GM12873 (cell line): ENCODE measurements at regions not wholly inside any gene's neighbourhood (a gene's known extent, or its start where the extent isn't known, plus 50 kb on each side); places are given as distances from the start of the nearest gene placed in this dataset.

Experiments
- TF ChIP-seq, protein P1 (sequence below): IDR thresholded peaks from 2 replicates; pipeline ENCODE4 v1.5.1; 2012; ENCODE audit warnings: low read depth, mild to moderate bottlenecking, moderate library complexity, low read length, control low read depth; ENCODE audit not compliant: insufficient read depth; ENCODE audit errors: missing control alignments

DNA sequence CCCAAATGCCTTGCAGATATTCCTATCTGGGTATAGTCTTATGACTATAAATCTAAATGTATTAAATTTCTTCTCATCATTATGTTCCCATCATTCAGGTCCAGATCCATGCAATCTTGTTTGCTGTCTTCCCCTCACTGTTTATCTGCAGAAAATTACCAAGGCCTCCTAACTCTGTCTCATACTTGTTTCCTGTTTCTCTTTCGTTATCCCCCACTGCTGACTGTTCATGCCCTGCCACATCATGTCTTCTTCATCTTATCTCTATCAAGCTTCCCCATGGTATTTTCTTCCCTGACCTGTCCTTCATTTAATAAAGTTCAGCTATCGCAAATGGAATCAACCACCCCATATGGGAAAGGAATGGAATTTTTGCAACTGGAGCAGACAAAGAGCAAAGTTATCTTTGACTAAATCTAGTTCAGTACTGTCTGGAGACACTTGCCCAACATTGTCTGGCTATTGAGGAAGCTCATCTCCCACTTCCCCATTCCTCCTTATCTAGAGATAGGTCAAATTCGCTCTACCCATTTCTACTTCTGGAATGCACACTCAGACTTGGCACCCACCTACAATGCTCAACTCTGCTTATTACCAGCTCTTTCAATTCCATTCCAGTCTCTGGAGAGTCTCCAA is 1358.1 kb downstream of the EFNB2 start:
- TF ChIP-seq, protein P1, sequence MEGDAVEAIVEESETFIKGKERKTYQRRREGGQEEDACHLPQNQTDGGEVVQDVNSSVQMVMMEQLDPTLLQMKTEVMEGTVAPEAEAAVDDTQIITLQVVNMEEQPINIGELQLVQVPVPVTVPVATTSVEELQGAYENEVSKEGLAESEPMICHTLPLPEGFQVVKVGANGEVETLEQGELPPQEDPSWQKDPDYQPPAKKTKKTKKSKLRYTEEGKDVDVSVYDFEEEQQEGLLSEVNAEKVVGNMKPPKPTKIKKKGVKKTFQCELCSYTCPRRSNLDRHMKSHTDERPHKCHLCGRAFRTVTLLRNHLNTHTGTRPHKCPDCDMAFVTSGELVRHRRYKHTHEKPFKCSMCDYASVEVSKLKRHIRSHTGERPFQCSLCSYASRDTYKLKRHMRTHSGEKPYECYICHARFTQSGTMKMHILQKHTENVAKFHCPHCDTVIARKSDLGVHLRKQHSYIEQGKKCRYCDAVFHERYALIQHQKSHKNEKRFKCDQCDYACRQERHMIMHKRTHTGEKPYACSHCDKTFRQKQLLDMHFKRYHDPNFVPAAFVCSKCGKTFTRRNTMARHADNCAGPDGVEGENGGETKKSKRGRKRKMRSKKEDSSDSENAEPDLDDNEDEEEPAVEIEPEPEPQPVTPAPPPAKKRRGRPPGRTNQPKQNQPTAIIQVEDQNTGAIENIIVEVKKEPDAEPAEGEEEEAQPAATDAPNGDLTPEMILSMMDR = no peak

DNA sequence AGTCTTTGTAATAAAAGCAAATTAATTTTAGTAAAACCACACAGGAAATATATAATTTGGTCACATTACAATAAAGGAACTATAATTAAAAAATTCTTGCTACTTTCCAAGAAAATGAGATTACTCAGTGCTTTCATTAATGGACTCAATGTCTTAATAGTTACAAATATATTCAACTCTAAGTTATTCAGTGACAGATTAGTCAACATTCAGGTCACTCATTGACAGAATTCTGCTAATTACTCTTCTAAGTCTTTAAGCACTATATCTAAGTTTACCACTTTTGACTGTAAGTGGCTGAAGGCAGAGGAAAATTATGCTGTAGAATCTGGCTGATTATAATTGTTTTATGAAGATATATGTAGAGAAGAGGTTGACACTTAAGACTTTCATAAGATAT is 1365.0 kb downstream of the EFNB2 start:
- TF ChIP-seq, protein P1 = no peak

DNA sequence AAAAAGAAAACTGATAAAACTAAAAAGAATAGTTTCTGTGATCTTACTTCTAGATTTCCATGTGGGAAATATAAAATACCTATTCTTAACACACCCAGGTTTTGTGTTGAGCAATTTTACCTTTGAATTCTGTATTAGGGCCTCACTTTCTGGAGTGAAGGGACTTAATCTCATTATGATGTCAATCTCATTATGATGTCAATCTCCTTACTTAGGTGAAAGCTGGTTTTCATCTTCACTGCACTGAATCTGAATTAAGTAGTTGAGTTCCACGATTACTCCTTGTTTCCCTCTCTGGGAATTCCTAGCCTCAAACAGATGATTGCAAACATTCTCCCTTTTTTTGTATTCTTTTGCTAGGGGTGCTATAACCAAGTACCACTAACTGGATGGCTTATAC is 1367.2 kb downstream of the EFNB2 start:
- TF ChIP-seq, protein P1 = no peak

DNA sequence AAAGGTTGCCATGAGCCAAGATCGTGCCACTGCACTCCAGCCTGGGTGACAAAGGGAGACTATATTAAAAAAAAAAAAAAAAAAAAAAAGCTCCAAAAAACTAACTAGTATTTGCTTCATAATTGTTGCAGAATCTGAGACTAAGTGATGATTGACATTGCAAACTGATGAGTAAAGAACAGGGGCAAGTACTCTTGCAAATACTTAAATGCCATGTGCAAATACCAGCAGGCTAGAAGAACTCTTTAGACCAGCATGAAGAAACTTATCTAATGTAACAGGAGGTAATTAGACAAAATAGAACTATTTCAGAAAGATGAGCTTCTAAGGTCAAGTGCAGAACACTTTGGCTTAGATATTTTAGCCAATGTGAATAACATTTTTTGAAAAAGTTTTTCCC is 1368.1 kb downstream of the EFNB2 start:
- TF ChIP-seq, protein P1 = no peak

DNA sequence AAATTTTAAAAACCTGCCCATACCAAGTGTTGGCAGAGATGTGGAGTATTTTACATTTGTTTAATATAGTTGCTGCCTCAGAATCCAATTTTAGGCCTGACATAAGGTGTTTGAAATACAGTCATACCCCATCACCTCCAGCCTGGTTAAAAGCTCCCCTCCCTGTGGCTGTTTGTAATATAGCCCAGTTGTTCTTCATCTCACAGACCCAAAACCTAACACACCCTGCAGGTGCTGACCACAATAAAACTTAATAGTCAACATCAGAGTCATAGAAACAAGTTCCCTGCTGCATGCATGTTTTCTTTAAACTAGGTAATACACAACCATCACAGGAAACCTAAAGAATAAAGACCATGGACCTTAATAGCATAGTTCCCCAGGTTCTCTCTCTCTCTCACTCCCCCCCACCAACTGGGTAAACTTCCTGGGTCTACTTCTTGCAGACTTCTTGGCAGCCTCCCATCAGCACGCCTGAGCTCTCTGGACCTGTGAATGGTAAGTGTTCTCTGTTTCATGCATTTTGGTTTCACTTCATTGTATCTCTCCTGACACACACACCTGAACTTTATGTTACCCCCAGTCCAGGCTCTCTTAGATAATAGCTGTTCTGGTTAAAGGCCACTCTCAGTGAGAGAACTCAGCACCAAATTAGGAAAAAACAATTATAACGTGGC is 1369.9 kb downstream of the EFNB2 start:
- TF ChIP-seq, protein P1 = no peak

DNA sequence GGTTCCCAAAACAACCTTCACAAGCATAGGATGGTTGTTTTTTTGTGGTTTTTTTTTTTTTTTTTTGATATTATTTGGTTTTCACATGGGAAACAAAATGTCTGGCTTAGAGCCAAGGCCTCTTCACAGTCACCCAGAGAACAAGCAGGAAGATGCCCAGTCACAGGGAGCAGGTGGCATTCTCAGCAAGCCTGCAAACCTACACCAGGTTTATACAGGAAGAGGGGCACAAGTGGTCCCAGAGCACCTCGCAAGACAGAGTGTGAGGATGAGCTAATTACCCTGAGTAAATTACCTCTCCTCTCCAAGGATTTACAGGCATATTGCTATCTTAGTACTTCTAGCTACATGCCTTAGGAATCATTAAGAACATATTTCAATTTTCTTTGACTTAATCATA is 1375.6 kb downstream of the EFNB2 start:
- TF ChIP-seq, protein P1 = no peak

DNA sequence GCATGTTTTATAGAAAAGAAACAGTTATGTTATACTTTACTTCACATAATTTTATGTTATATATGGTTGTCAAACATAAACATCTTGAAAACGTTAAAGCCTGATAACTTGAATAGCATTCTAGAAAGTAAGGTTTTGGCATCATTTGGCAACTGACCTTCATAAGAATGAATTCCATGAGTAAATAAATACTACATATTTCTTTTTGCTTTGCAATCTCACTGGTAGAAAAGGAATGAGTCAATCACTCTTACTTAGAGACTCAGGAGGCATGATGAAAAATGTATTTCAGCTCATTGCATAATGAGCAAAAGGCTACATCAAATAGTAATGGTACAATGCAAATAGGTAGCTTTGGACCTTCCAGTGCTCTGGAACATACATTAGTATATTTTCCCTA is 1381.9 kb downstream of the EFNB2 start:
- TF ChIP-seq, protein P1 = no peak
